ENCODE measurements at regions not wholly inside any gene's neighbourhood (a gene's known extent, or its start where the extent isn't known, plus 50 kb on each side); places are given as distances from the start of the nearest gene placed in this dataset.

DNA sequence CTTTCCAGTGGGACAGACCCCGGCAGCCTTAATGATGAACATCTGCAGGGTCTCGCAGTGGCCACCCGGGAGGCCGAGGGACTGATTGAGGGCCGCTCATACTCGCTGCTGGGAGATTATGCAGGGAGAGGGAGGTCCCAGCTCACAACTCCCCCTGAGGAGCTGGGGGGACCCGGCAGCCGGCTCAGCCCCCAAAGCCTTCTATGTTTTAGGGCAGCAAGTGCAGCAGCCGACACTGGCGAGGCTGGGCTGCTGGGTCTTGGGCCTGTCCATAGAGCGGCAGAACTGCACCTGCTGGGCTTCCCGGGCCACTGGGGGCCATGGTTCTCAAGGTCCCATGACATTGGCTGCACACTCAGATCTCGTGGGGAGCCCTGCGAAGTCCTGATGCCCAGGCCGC is 110.7 kb downstream of the RFLNA start:
- TF ChIP-seq ZNF384 (IDR thresholded peaks at IDR 0.05) (no peak), HDGF (IDR thresholded peaks at IDR 0.05; ENCODE audit: borderline replicate concordance) (no peak), FOXA1 (IDR thresholded peaks at IDR 0.05) (no peak), SP1 (IDR thresholded peaks at IDR 0.05) (no peak), FOXK2 (IDR thresholded peaks at IDR 0.05) (no peak), FOXM1 (IDR thresholded peaks at IDR 0.05; ENCODE audit: borderline replicate concordance) (no peak), CTBP1 (IDR thresholded peaks at IDR 0.05; ENCODE audit: borderline replicate concordance) (no peak)
